Endothelial cell of umbilical vein (primary cell): ENCODE measurements at regions not wholly inside any gene's neighbourhood (a gene's known extent, or its start where the extent isn't known, plus 50 kb on each side); places are given as distances from the start of the nearest gene placed in this dataset.

Experiments used
- BruUV-seq: library from RNA; stranded (reverse); fragments of 400-500 nt; replicated peaks from 2 replicates; lab custom pipeline; 2021; lab: Mats Ljungman, UMichigan
- CTCF ChIA-PET: fragments of 300-600, 350-600 bp; sonication (Branson Sonifier 250); formaldehyde crosslinking; loops from one replicate; lab custom pipeline; 2021; ENCODE audit warnings: antibody characterized with exemption, inconsistent platforms; lab: Charles Lee
- POLR2A ChIA-PET: fragments of 300-600, 350-600 bp; sonication (Branson Sonifier 250); formaldehyde crosslinking; loops from one replicate; lab custom pipeline; 2021; ENCODE audit warnings: antibody characterized with exemption, inconsistent platforms; lab: Charles Lee
- DNase-seq: peaks from one replicate; pipeline ENCODE4 v3.0.0-alpha.2; 2011; ENCODE audit warnings: low read depth, low spot score
- FAIRE-seq: peaks from 2 replicates; lab custom pipeline; 2011; peaks lifted over from hg19 to GRCh38; lab: Jason Lieb, UNC
- H2AFZ ChIP-seq: 2 replicates; pipeline ENCODE4 v1.6.0; 2012; ENCODE audit warnings: low read depth, low read length, control low read depth, inconsistent platforms
- H3K27ac ChIP-seq: 2 replicates; pipeline ENCODE4 v1.5.1; 2011; ENCODE audit warnings: low read depth, mild to moderate bottlenecking, control low read depth, low read length, moderate library complexity; ENCODE audit not compliant: insufficient read depth
- H3K27me3 ChIP-seq, 2 experiments: 2 replicates each; pipeline versions ENCODE4 v1.6.0 to v1.6.1; 2011; ENCODE audit warnings: low read length in 2 of 2, mixed read lengths in 1 of 2; ENCODE audit not compliant: control insufficient read depth in 2 of 2, insufficient read depth in 2 of 2
- H3K36me3 ChIP-seq, 2 experiments: 2 replicates in 1 of 2; 3 replicates in 1 of 2; pipeline ENCODE4 v1.5.1; 2011; ENCODE audit warnings: low read length in 2 of 2, mild to moderate bottlenecking in 1 of 2, moderate library complexity in 1 of 2; ENCODE audit not compliant: control insufficient read depth in 2 of 2, insufficient read depth in 2 of 2; ENCODE audit errors: extremely low read depth in 1 of 2
- H3K4me1 ChIP-seq: 3 replicates; pipeline ENCODE4 v1.5.1; 2011; ENCODE audit warnings: mild to moderate bottlenecking, low read length; ENCODE audit not compliant: control insufficient read depth, insufficient read depth; ENCODE audit errors: extremely low read depth
- H3K4me2 ChIP-seq: 2 replicates; pipeline ENCODE4 v1.6.1; 2011; ENCODE audit warnings: low read length, control low read depth, mixed read lengths; ENCODE audit not compliant: insufficient read depth
- H3K4me3 ChIP-seq, 3 experiments: fragments of 200-600 bp in 1 of 3; sonication (generic), shearing (Covaris generic) in 1 of 3; replicated peaks in 1 of 3; 2 replicates each; pipeline ENCODE4 v1.5.1; 2011 to 2016; ENCODE audit warnings: control low read depth in 3 of 3, low read length in 3 of 3, mild to moderate bottlenecking in 2 of 3, inconsistent platforms in 1 of 3, low read depth in 1 of 3, moderate library complexity in 1 of 3; ENCODE audit not compliant: insufficient read depth in 1 of 3
- H3K79me2 ChIP-seq: 2 replicates; pipeline ENCODE4 v1.6.0; 2012; ENCODE audit warnings: low read length, inconsistent platforms; ENCODE audit not compliant: control insufficient read depth, insufficient read depth
- H3K9ac ChIP-seq: replicated peaks from 2 replicates; pipeline ENCODE3; 2011; ENCODE audit warnings: low read length, control low read depth; ENCODE audit not compliant: insufficient read depth; ENCODE audit errors: extremely low read depth
- H3K9me1 ChIP-seq: replicated peaks from 3 replicates; pipeline ENCODE4 v1.6.0; 2011; ENCODE audit warnings: mild to moderate bottlenecking, low read length; ENCODE audit not compliant: control insufficient read depth, insufficient read depth; ENCODE audit errors: extremely low read depth
- H3K9me3 ChIP-seq: replicated peaks from 2 replicates; pipeline ENCODE4 v1.5.1; 2012; ENCODE audit warnings: low read length, inconsistent platforms; ENCODE audit not compliant: control insufficient read depth, insufficient read depth
- H4K20me1 ChIP-seq: replicated peaks from 2 replicates; pipeline ENCODE3; 2011; ENCODE audit warnings: mild to moderate bottlenecking, low read length; ENCODE audit not compliant: control insufficient read depth, insufficient read depth; ENCODE audit errors: extremely low read depth
- EZH2 ChIP-seq: IDR thresholded peaks from 2 replicates; pipeline ENCODE4 v1.6.1; 2012; ENCODE audit warnings: borderline replicate concordance, low read depth, mild to moderate bottlenecking, moderate library complexity, low read length, inconsistent platforms; ENCODE audit not compliant: severe bottlenecking
- FOS ChIP-seq: IDR thresholded peaks from 2 replicates; pipeline ENCODE4 v1.6.1; 2011; ENCODE audit warnings: mild to moderate bottlenecking, low read length, moderate library complexity, borderline replicate concordance; ENCODE audit not compliant: insufficient read depth
- GATA2 ChIP-seq: IDR thresholded peaks from 2 replicates; pipeline ENCODE4 v1.7.0; 2011; ENCODE audit warnings: low read depth, mild to moderate bottlenecking, moderate library complexity, mixed read lengths, low read length; ENCODE audit not compliant: insufficient read length, insufficient read depth
- POLR2AphosphoS5 ChIP-seq: IDR thresholded peaks from 2 replicates; pipeline ENCODE4 v1.6.1; 2012; ENCODE audit warnings: low read depth, mild to moderate bottlenecking, control low read depth, low read length, moderate library complexity; ENCODE audit not compliant: insufficient read depth
- dilution Hi-C: fragments of 300-500 bp; cut with MboI; formaldehyde crosslinking; loops from one replicate; pipeline ENCODE4 v1.15.0; 2019; ENCODE audit warnings: low sequenced_read_pairs; ENCODE audit not compliant: extremely low pct_ligation_motif_present
- intact Hi-C: fragments of 100-400 bp; cut with micrococcal nuclease; formaldehyde crosslinking; loops from one replicate; pipeline ENCODE4 v1.10.0; 2022
- TF ChIP-seq, protein P1 (sequence below), 2 donors: IDR thresholded peaks; 1 replicate in 1 of 2; 2 replicates in 1 of 2; pipeline ENCODE4 v1.5.1; 2011; ENCODE audit warnings: low read length in 2 of 2, mild to moderate bottlenecking in 2 of 2, moderate library complexity in 2 of 2, control low read depth in 1 of 2, inconsistent platforms in 1 of 2, low read depth in 1 of 2; ENCODE audit not compliant: insufficient read depth in 1 of 2; ENCODE audit errors: extremely low read depth in 1 of 2
- TF ChIP-seq, protein P2 (sequence below): IDR thresholded peaks from 2 replicates; pipeline ENCODE4 v1.6.1; 2011; ENCODE audit not compliant: insufficient read depth, insufficient read length

- Histone ChIP-seq H4K20me1 (no peaks in the 10 kb centered on the region), H3K27ac (no peak overlapping the region), H3K4me1 (no peaks in the 10 kb centered on the region), H2AFZ (no peak overlapping the region), H3K79me2 (no peaks in the 10 kb centered on the region), H3K9ac (no peak overlapping the region), H3K4me2 (no peak overlapping the region), H3K4me3 (no peak overlapping the region), H3K9me3 (no peaks in the 10 kb centered on the region), H3K36me3 (no peaks in the 10 kb centered on the region), H3K9me1 (no peaks in the 10 kb centered on the region), H3K27me3 (peaks cover 0 to 6% of the 10 kb centered on the region in 2 experiments)
- ChIA-PET POLR2A (no interaction called here), CTCF (interaction anchor here (0.6 to 1.4 kb wide), 2 partner anchors 12 to 13 kb away, joined by 5 read pairs; no protein-coding TSS in a partner anchor)
- no peak for DNase-seq
- dilution Hi-C loops: no loop called here
- intact Hi-C loops: no loop called here
- TF ChIP-seq, protein P1, sequence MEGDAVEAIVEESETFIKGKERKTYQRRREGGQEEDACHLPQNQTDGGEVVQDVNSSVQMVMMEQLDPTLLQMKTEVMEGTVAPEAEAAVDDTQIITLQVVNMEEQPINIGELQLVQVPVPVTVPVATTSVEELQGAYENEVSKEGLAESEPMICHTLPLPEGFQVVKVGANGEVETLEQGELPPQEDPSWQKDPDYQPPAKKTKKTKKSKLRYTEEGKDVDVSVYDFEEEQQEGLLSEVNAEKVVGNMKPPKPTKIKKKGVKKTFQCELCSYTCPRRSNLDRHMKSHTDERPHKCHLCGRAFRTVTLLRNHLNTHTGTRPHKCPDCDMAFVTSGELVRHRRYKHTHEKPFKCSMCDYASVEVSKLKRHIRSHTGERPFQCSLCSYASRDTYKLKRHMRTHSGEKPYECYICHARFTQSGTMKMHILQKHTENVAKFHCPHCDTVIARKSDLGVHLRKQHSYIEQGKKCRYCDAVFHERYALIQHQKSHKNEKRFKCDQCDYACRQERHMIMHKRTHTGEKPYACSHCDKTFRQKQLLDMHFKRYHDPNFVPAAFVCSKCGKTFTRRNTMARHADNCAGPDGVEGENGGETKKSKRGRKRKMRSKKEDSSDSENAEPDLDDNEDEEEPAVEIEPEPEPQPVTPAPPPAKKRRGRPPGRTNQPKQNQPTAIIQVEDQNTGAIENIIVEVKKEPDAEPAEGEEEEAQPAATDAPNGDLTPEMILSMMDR (IDR thresholded peaks at IDR 0.05; ENCODE audit: extremely low read depth in 1 of 2, insufficient read depth in 1 of 2, low read depth in 1 of 2, low read length in 2 of 2): no peak
- TF ChIP-seq POLR2AphosphoS5 (no peak), GATA2 (no peak), EZH2 (no peak), FOS (no peak)
- TF ChIP-seq, protein P2, sequence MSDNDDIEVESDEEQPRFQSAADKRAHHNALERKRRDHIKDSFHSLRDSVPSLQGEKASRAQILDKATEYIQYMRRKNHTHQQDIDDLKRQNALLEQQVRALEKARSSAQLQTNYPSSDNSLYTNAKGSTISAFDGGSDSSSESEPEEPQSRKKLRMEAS: no peak
- no TSS peak for BruUV-seq
- peak; percentile 8 for FAIRE-seq
Measured at GRCh38 chr15:62561059-62561519, 396.0 kb upstream of the C2CD4B start.
